NCI-H2107 (cell line): ENCODE measurements at regions not wholly inside any gene's neighbourhood (a gene's known extent, or its start where the extent isn't known, plus 50 kb on each side); places are given as distances from the start of the nearest gene placed in this dataset.
"Not testable (repeated sequence)": the region's sequence is repeated elsewhere in the genome, so short reads cannot be mapped to it uniquely, and the experiment has no call there.

Experiments
- DNase-seq: peaks from one replicate; lab custom pipeline; 2025; lab: John Stamatoyannopoulos, UW

GRCh38 chr2:180540761-180541160 lies 439.6 kb upstream of the UBE2E3 start:
- no peak for DNase-seq

GRCh38 chr2:180539541-180539940 lies 440.9 kb upstream of the UBE2E3 start:
- no peak for DNase-seq

GRCh38 chr2:180535289-180535688 lies 445.1 kb upstream of the UBE2E3 start:
- DNase-seq, result no peak

GRCh38 chr2:180531787-180532186 lies 448.6 kb upstream of the UBE2E3 start:
- not testable (repeated sequence) for DNase-seq

- no peak for DNase-seq
These were observed 455.9 kb upstream of the UBE2E3 start for GRCh38 chr2:180524499-180524898.

GRCh38 chr2:180523621-180524340 lies 456.6 kb upstream of the UBE2E3 start:
- no peak for DNase-seq

- no peak for DNase-seq
These were observed 459.4 kb upstream of the UBE2E3 start for GRCh38 chr2:180520921-180521581.

- DNase-seq, result no peak
These were observed 460.2 kb upstream of the UBE2E3 start for GRCh38 chr2:180520206-180520605.

GRCh38 chr2:180519276-180519675 lies 461.1 kb upstream of the UBE2E3 start:
- DNase-seq, result no peak

- no peak for DNase-seq
These were observed 464.2 kb upstream of the UBE2E3 start for GRCh38 chr2:180516232-180516631.

GRCh38 chr2:180513389-180513788 lies 467.0 kb upstream of the UBE2E3 start:
- no peak for DNase-seq

GRCh38 chr2:180508458-180508857 lies 471.9 kb upstream of the UBE2E3 start:
- no peak for DNase-seq

GRCh38 chr2:180507028-180507427 lies 473.4 kb upstream of the UBE2E3 start:
- DNase-seq, result no peak

GRCh38 chr2:180505203-180505602 lies 475.2 kb upstream of the UBE2E3 start:
- no peak for DNase-seq

GRCh38 chr2:180497621-180498152 lies 482.7 kb upstream of the UBE2E3 start:
- no peak for DNase-seq

- DNase-seq, result no peak
These were observed 484.8 kb upstream of the UBE2E3 start for GRCh38 chr2:180495606-180496005.

GRCh38 chr2:180494286-180494685 lies 486.1 kb upstream of the UBE2E3 start:
- no peak for DNase-seq

GRCh38 chr2:180482696-180483095 lies 475.6 kb upstream of the CWC22 start:
- no peak for DNase-seq

- DNase-seq, result no peak
These were observed 474.9 kb upstream of the CWC22 start for GRCh38 chr2:180481998-180482397.

GRCh38 chr2:180478883-180479282 lies 471.8 kb upstream of the CWC22 start:
- no peak for DNase-seq

GRCh38 chr2:180474716-180475115 lies 467.6 kb upstream of the CWC22 start:
- DNase-seq, result no peak

- no peak for DNase-seq
These were observed 466.4 kb upstream of the CWC22 start for GRCh38 chr2:180473456-180473855.

- no peak for DNase-seq
These were observed 465.0 kb upstream of the CWC22 start for GRCh38 chr2:180472133-180472532.

- DNase-seq, result no peak
These were observed 456.5 kb upstream of the CWC22 start for GRCh38 chr2:180463608-180464007.
